Esophagus (tissue), 2 donors: ENCODE measurements at regions not wholly inside any gene's neighbourhood (a gene's known extent, or its start where the extent isn't known, plus 50 kb on each side); places are given as distances from the start of the nearest gene placed in this dataset.

Experiments used
- H3K27ac ChIP-seq, 2 donors: one replicate each; pipeline ENCODE4 v1.5.1; 2013; ENCODE audit warnings: low read depth in 2 of 2, mild to moderate bottlenecking in 2 of 2, inconsistent platforms in 1 of 2, low read length in 1 of 2, moderate library complexity in 1 of 2
- H3K27me3 ChIP-seq, 2 donors: one replicate each; pipeline ENCODE4 v1.6.1; 2013; ENCODE audit warnings: low read length in 2 of 2, control low read depth in 1 of 2, mild to moderate bottlenecking in 1 of 2; ENCODE audit not compliant: insufficient read depth in 2 of 2, control insufficient read depth in 1 of 2
- H3K36me3 ChIP-seq, 2 donors: one replicate each; pipeline ENCODE4 v1.6.1; 2013; ENCODE audit warnings: low read length in 1 of 2; ENCODE audit not compliant: control insufficient read depth in 2 of 2, insufficient read depth in 2 of 2
- H3K4me1 ChIP-seq, 2 donors: one replicate each; pipeline ENCODE4 v1.6.1; 2013; ENCODE audit warnings: low read length in 1 of 2; ENCODE audit not compliant: control insufficient read depth in 2 of 2, insufficient read depth in 2 of 2
- H3K4me3 ChIP-seq, 2 donors: one replicate each; pipeline ENCODE4 v1.5.1; 2013; ENCODE audit warnings: low read length in 2 of 2, mild to moderate bottlenecking in 2 of 2, low read depth in 1 of 2, moderate library complexity in 1 of 2
- H3K9me3 ChIP-seq, 2 donors: one replicate each; pipeline ENCODE4 v1.6.1; 2013; ENCODE audit warnings: mild to moderate bottlenecking in 2 of 2, low read depth in 1 of 2, low read length in 1 of 2, moderate library complexity in 1 of 2; ENCODE audit not compliant: control insufficient read depth in 2 of 2, insufficient read depth in 1 of 2
- WGBS, 2 donors: extraction: QIAGEN DNeasy Blood & Tissue Kit; methylation state at CpG; one replicate each; pipeline ENCODE4 v1.1.7; 2013; 5-methylcytosine and 5-hydroxymethylcytosine counted together
- donor health status: healthy with polysubstance abuse.
- donor health status: Bipolar disorder and iron deficiency.

DNA sequence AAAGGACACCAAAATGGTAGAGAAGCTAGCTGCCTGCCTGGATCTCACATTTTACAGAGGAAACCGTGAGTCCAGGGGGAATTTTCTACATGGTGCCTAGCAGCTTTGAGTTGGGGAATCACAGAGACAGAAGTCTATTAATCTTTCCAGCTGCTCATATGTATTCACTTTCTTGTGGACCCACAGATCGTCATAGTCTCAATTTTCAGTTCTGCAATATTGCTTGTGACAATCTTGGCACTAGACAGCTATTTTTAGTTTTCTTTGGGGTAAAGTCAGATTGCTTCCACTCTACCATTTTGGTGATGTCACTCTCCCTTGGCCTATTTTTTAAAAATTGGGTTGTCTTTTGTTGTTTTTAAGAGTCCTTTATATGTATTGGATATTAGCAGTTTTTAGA is 233.4 kb upstream of the STK26 start:
- 59 to 78% methylated on average over 2 of the region's 2 CpGs for WGBS, 2 donors
- H3K9me3 ChIP-seq, result no peaks in the 10 kb centered on the region
- H3K4me3 ChIP-seq, result no peak overlapping the region
- no peaks in the 10 kb centered on the region for H3K36me3 ChIP-seq
- H3K27me3 ChIP-seq, result peaks cover 0 to 2% of the 10 kb centered on the region in 2 donors
- H3K4me1 ChIP-seq, result no peaks in the 10 kb centered on the region
- H3K27ac ChIP-seq, result no peak overlapping the region

DNA sequence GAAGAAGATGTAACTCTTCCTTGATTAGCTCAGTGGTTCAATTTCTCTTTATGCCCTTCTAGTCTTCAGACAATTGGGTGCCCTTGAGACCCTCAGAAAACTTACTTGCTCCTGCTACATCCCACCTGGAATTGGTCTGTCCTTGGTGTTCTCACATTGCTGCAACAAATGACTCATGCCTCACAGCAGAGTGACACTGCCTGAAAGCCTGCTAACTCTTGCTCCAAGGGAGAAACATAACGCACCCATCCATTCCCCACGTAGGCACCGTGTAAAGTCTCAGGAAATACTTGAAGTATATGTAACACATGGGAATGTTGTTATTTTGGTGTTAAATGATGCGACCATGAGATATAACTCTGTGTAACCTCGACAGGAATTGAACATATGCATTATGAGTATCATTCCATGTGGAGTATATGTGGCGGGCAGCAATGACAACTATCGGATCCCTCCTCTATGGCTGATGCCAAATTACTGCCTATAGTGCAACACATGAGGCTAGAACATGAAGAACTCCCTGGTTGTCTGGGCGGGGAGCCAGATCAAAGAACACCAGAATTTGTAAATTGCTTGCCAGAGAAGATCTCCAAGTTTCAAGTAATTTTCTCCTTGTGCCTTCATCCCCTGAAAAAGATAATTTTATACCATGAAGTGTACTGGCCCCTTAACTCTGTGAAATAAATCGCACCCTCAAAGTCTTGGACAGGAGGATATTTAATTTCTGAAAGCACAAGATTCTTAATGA is 231.3 kb upstream of the STK26 start:
- H3K9me3 ChIP-seq, result no peaks in the 10 kb centered on the region
- peak overlapping the region in 1 of 2 donors; percentile 51 for H3K4me3 ChIP-seq
- WGBS, 2 donors, result 61 to 94% methylated on average over 9 of the region's 9 CpGs
- H3K4me1 ChIP-seq, result no peaks in the 10 kb centered on the region
- peaks cover 0 to 2% of the 10 kb centered on the region in 2 donors for H3K27me3 ChIP-seq
- H3K36me3 ChIP-seq, result no peaks in the 10 kb centered on the region
- H3K27ac ChIP-seq, result no peak overlapping the region

DNA sequence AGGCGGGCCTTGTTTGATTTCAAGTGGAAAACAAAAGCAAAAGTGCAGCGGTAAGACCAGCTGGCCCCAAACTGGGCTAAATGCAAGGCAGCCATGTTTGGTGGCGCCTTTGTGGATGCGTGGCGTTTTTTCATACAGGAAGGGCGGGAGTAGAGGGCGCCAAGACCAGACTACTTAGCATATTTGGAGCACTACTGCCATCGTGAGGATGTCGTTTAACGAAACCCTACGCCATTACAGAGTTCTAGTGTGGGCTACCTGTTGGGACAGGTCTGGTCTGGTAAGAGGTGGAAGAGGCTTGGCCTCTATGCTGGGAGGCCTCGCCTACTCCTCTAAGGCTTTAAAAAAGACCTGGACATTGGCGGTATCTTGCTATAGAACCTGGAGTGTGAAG is 230.7 kb upstream of the STK26 start:
- Histone ChIP-seq H3K9me3 (no peaks in the 10 kb centered on the region), H3K4me1 (no peaks in the 10 kb centered on the region), H3K27ac (peak overlapping the region in 1 of 2 donors; percentile 86), H3K27me3 (peaks cover 0 to 2% of the 10 kb centered on the region in 2 donors), H3K36me3 (no peaks in the 10 kb centered on the region), H3K4me3 (peak overlapping the region in 1 of 2 donors; percentile 51)
- 63 to 95% methylated on average over 13 of the region's 13 CpGs for whole genome bisulfite sequencing, 2 donors

DNA sequence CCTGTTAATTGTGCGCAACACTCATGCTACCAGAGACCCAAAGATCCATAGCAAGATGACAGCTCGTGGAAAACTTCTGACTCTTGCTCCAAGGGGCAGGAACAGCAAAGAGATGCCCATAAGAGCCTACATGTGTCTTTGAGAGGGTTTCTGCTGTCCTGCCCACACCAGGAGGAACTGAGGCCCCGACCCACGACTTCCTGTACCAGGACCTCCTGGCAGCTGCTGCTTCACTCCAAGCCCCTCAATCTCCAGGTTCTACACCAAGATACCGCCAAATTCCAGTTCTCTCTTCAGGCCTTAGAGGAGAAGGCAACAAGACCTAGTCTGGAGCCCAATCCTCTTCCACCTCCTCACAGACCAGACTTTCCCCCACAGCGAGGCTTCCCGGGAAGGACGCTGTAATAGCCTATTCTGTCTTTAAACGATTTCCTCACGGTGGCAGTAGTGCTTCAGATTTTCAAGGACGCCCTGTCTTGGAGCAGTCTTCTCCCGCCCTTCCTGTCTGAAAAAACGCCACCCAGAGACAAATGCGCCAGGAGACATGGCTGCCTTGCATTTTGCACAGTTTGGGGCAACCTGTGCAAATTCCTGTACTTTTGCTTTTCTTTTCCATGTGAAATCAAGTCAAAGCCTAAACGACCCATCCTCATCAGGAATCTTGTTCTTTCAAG is 230.2 kb upstream of the STK26 start:
- Histone ChIP-seq H3K27me3 (peaks cover 0 to 2% of the 10 kb centered on the region in 2 donors), H3K9me3 (no peaks in the 10 kb centered on the region), H3K4me1 (no peaks in the 10 kb centered on the region), H3K36me3 (no peaks in the 10 kb centered on the region), H3K27ac (peak overlapping the region in 1 of 2 donors; percentile 86), H3K4me3 (peak overlapping the region in 1 of 2 donors; percentile 49)
- WGBS, 2 donors, result 41 to 87% methylated on average over 15 of the region's 15 CpGs

DNA sequence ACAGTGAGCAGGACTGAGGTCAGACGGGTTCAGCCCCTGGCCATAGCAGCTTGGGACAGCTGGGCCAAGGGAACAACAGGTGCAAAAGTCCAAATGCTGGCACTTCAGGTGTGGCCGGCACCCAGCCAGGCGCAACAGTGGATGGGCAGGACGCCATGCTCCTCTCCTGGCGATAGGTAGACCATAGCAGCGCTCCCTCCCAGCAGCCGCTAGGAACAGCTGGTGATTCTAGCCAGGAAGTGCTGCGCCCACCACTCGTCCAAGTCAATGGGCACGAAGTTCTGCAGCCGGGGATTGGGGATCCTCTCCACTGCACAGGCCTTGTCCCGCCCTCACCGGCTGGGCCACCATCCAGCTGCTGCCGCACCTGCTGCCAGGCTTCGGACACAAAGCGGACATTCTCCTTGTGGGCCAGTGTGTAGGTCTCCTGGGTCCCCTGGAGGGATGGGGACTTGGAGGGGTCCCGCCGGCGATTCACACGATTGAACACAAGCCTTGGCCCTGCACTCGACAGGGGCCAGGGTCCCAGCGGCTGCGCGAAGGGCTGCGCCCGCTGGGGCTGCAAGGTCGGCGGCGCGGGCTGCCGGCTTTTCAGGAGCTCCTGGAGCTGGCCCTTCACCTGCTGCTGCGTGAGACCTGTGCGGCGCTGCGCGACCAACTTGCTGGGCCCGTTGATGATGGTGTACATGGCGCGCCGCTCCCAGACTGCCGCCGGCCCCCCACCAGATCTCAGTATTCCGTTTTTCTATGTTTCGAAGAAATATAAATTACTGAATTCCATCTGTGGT is 227.5 kb upstream of the STK26 start:
- WGBS, 2 donors, result 71 to 96% methylated on average over 43 to 44 of the region's 44 CpGs
- no peaks in the 10 kb centered on the region for H3K36me3 ChIP-seq
- peak overlapping the region in 1 of 2 donors; percentile 2 for H3K4me3 ChIP-seq

DNA sequence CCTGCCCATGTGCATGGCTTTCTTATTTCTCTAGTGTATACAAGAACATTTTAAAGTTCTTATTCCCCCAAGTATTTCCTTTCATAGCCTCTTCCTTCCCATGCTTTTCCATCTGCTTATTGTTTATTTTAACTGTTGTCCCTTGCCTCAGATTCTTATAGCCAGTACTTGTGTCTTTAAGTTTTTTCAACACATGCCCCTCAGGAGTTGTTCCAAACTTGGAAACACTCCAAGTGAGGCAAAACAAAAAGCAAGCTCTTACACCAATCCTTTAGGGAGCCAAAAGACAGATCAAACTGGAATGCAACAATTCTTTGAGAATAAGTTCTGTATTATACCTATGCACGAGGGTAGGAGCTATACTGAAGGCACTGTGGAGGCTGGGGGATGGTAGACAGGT is 222.0 kb upstream of the STK26 start:
- no peak overlapping the region for H3K27ac ChIP-seq
- no peaks in the 10 kb centered on the region for H3K36me3 ChIP-seq
- H3K4me1 ChIP-seq, result no peaks in the 10 kb centered on the region
- H3K9me3 ChIP-seq, result no peaks in the 10 kb centered on the region
- H3K4me3 ChIP-seq, result no peak overlapping the region
- WGBS, 2 donors, result 15 to 44% methylated on average over 1 of the region's 1 CpG
- H3K27me3 ChIP-seq, result no peaks in the 10 kb centered on the region

More for the DNA sequence above, 227.5 kb upstream of the STK26 start:
- H3K4me1 ChIP-seq, result no peaks in the 10 kb centered on the region
- H3K27me3 ChIP-seq, result no peaks in the 10 kb centered on the region
- no peak overlapping the region for H3K27ac ChIP-seq
- H3K9me3 ChIP-seq, result no peaks in the 10 kb centered on the region

DNA sequence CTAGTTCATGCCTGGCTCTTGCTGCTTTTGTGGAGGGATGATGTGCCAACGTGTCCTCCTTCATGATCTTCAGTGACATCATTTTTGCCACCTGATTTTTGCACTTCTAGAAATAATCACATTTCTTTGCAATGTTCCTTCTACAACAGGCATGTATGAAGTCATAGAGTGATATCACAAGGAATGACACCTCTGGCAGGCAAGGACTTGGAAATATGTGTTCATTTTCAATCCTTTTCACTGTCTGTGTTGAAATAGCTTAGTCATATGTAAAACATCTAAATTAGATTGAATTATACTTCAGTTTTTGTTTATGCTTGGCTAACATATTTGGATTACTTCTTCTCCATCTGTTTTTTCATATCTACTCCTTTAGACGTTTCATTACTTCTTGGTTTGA is 221.2 kb upstream of the STK26 start:
- Histone ChIP-seq H3K4me1 (no peaks in the 10 kb centered on the region), H3K36me3 (no peaks in the 10 kb centered on the region), H3K9me3 (no peaks in the 10 kb centered on the region), H3K27me3 (no peaks in the 10 kb centered on the region), H3K4me3 (no peak overlapping the region), H3K27ac (no peak overlapping the region)
- 50 to 67% methylated on average over 2 of the region's 2 CpGs for WGBS, 2 donors

DNA sequence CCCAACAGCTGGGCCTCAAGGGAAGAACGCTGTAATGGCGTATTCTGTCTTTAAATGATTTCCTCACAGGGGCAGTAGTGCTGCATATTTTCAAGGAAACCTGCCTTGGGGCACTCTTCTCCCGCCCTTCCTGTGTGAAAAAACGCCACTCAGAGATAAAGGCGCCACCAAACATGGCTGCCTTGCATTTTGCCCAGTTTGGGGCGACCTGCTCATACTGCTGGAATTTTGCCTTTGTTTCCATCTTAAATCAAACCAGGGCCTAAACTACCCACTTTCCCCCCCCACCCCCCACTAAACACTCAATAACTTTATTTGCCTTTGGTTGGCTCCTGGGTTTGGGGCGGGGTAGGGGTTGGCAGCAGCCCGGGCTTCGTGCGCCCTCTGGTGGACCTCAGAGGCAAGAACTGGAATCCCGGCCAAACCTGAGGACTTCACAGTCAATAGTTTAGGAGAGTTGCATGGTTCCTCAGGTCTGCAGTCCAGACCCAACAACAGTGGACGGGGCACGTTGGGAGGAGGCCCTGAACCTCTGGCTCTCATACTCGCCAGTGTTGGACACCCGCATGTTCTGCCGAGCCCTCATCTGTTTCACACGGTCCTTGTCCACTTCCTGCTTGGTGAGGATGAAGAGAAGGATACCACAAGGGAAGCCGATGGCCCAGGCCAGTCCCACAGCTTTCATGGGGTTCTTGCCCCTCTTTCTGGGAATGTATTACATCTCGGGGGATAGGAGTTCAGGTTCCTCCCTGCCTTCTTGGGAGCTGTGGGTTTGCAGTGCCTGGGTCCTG is 220.1 kb upstream of the STK26 start:
- H3K9me3 ChIP-seq, result no peaks in the 10 kb centered on the region
- no peaks in the 10 kb centered on the region for H3K36me3 ChIP-seq
- H3K4me3 ChIP-seq, result peak overlapping the region in 1 of 2 donors; percentile 41
- no peaks in the 10 kb centered on the region for H3K4me1 ChIP-seq
- no peaks in the 10 kb centered on the region for H3K27me3 ChIP-seq
- 61 to 89% methylated on average over 19 of the region's 19 CpGs for WGBS, 2 donors
- H3K27ac ChIP-seq, result peak overlapping the region in 1 of 2 donors; percentile 15
